Effector CD8-positive, alpha-beta T cell (primary cell): ENCODE measurements at regions not wholly inside any gene's neighbourhood (a gene's known extent, or its start where the extent isn't known, plus 50 kb on each side); places are given as distances from the start of the nearest gene placed in this dataset.

Source experiments
- DNase-seq: peaks from one replicate; lab custom pipeline; 2025; lab: John Stamatoyannopoulos, UW

- DNase-seq: no peak
These were observed 845.3 kb downstream of the BRD1 start for GRCh38 chr22:48982321-48982905.

GRCh38 chr22:48981371-48982061 lies 846.2 kb downstream of the BRD1 start:
- no peak for DNase-seq

- no peak for DNase-seq
These were observed 846.8 kb downstream of the BRD1 start for GRCh38 chr22:48980918-48981317.

- DNase-seq: no peak
These were observed 847.3 kb downstream of the BRD1 start for GRCh38 chr22:48980409-48980808.

GRCh38 chr22:48979482-48979881 lies 848.2 kb downstream of the BRD1 start:
- no peak for DNase-seq

GRCh38 chr22:48976556-48977535 lies 850.8 kb downstream of the BRD1 start:
- no peak for DNase-seq

- DNase-seq: no peak
These were observed 851.8 kb downstream of the BRD1 start for GRCh38 chr22:48975886-48976285.

GRCh38 chr22:48975316-48975741 lies 852.3 kb downstream of the BRD1 start:
- no peak for DNase-seq

- DNase-seq: no peak
These were observed 853.0 kb downstream of the BRD1 start for GRCh38 chr22:48974443-48975315.

GRCh38 chr22:48973694-48974041 lies 854.0 kb downstream of the BRD1 start:
- DNase-seq: no peak

GRCh38 chr22:48972979-48973693 lies 854.5 kb downstream of the BRD1 start:
- DNase-seq: no peak

- no peak for DNase-seq
These were observed 859.3 kb downstream of the BRD1 start for GRCh38 chr22:48968201-48968959.

- no peak for DNase-seq
These were observed 864.3 kb downstream of the BRD1 start for GRCh38 chr22:48963405-48963804.

GRCh38 chr22:48961705-48962104 lies 866.0 kb downstream of the BRD1 start:
- no peak for DNase-seq

- no peak for DNase-seq
These were observed 866.6 kb downstream of the BRD1 start for GRCh38 chr22:48960980-48961660.

- no peak for DNase-seq
These were observed 867.1 kb downstream of the BRD1 start for GRCh38 chr22:48960576-48960975.

- no peak for DNase-seq
These were observed 868.2 kb downstream of the BRD1 start for GRCh38 chr22:48959496-48959895.

- DNase-seq: no peak
These were observed 869.7 kb downstream of the BRD1 start for GRCh38 chr22:48957987-48958321.

GRCh38 chr22:48957311-48957986 lies 870.2 kb downstream of the BRD1 start:
- DNase-seq: no peak
